Mammary epithelial cell (primary cell): ENCODE measurements at regions not wholly inside any gene's neighbourhood (a gene's known extent, or its start where the extent isn't known, plus 50 kb on each side); places are given as distances from the start of the nearest gene placed in this dataset.

Experiments
- CTCF ChIP-seq, 2 donors: IDR thresholded peaks in 1 of 2; conservative IDR thresholded peaks in 1 of 2; 2 replicates each; pipeline ENCODE4 v1.5.1; 2011 to 2012; ENCODE audit warnings: inconsistent platforms in 2 of 2, low read length in 2 of 2, mild to moderate bottlenecking in 2 of 2, control low read depth in 1 of 2, low read depth in 1 of 2; ENCODE audit not compliant: insufficient read depth in 1 of 2; ENCODE audit errors: extremely low read depth in 1 of 2
- EZH2 ChIP-seq: IDR thresholded peaks from 2 replicates; pipeline ENCODE4 v1.6.1; 2012; ENCODE audit warnings: low read length, inconsistent platforms, borderline replicate concordance

- no peak for TF ChIP-seq CTCF (conservative IDR thresholded peaks at IDR 0.05 in 1 of 2, IDR thresholded peaks at IDR 0.05 in 1 of 2; ENCODE audit: extremely low read depth in 1 of 2, insufficient read depth in 1 of 2, low read depth in 1 of 2, low read length in 2 of 2)
- no peak for TF ChIP-seq EZH2
Observed at GRCh38 chr12:84763107-84763506, 149.5 kb downstream of the SLC6A15 start.
